ENCODE measurements at regions not wholly inside any gene's neighbourhood (a gene's known extent, or its start where the extent isn't known, plus 50 kb on each side); places are given as distances from the start of the nearest gene placed in this dataset.

- TF ChIP-seq CTCF (IDR thresholded peaks at IDR 0.05) (no peak), POLR2A (IDR thresholded peaks at IDR 0.05) (no peak)
Measured at GRCh38 chr13:90477216-90477615, 870.3 kb upstream of the MIR17HG start.

Measured in esophagus squamous epithelium (tissue), 4 donors.